ENCODE measurements at regions not wholly inside any gene's neighbourhood (a gene's known extent, or its start where the extent isn't known, plus 50 kb on each side); places are given as distances from the start of the nearest gene placed in this dataset.
A peak's percentile ranks its signal among the peaks of the same experiment; 100 is the strongest.

- no peak for DNase-seq
Observed at GRCh38 chr7:18320971-18321567, 174.5 kb upstream of the HDAC9 start.

- DNase-seq: no peak
Observed at GRCh38 chr7:18330548-18330947, 165.0 kb upstream of the HDAC9 start.

GRCh38 chr7:18336626-18337025 lies 158.9 kb upstream of the HDAC9 start:
- DNase-seq: no peak

GRCh38 chr7:18337048-18337809 lies 158.3 kb upstream of the HDAC9 start:
- DNase-seq: no peak

- no peak for DNase-seq
Observed at GRCh38 chr7:18338910-18339523, 156.5 kb upstream of the HDAC9 start.

- no peak for DNase-seq
Observed at GRCh38 chr7:18341756-18342155, 153.8 kb upstream of the HDAC9 start.

GRCh38 chr7:18343047-18343446 lies 152.5 kb upstream of the HDAC9 start:
- DNase-seq: no peak

GRCh38 chr7:18344536-18344935 lies 151.0 kb upstream of the HDAC9 start:
- no peak for DNase-seq

GRCh38 chr7:18345641-18346234 lies 149.8 kb upstream of the HDAC9 start:
- peak; percentile 30 for DNase-seq

GRCh38 chr7:18347170-18347569 lies 148.4 kb upstream of the HDAC9 start:
- no peak for DNase-seq

- no peak for DNase-seq
Observed at GRCh38 chr7:18350678-18351077, 144.9 kb upstream of the HDAC9 start.

- DNase-seq: no peak
Observed at GRCh38 chr7:18352339-18353255, 143.0 kb upstream of the HDAC9 start.

GRCh38 chr7:18353339-18353738 lies 142.2 kb upstream of the HDAC9 start:
- DNase-seq: no peak

- no peak for DNase-seq
Observed at GRCh38 chr7:18354108-18355085, 141.2 kb upstream of the HDAC9 start.

- no peak for DNase-seq
Observed at GRCh38 chr7:18356191-18356645, 139.3 kb upstream of the HDAC9 start.

GRCh38 chr7:18357691-18358090 lies 137.9 kb upstream of the HDAC9 start:
- DNase-seq: no peak

GRCh38 chr7:18361756-18362155 lies 133.8 kb upstream of the HDAC9 start:
- no peak for DNase-seq

GRCh38 chr7:18363751-18364380 lies 131.7 kb upstream of the HDAC9 start:
- no peak for DNase-seq

GRCh38 chr7:18364396-18364795 lies 131.2 kb upstream of the HDAC9 start:
- DNase-seq: no peak

GRCh38 chr7:18366394-18366793 lies 129.2 kb upstream of the HDAC9 start:
- no peak for DNase-seq

GRCh38 chr7:18369011-18369410 lies 126.5 kb upstream of the HDAC9 start:
- DNase-seq: no peak
